GM19455 (cell line): ENCODE measurements at regions not wholly inside any gene's neighbourhood (a gene's known extent, or its start where the extent isn't known, plus 50 kb on each side); places are given as distances from the start of the nearest gene placed in this dataset.
"Not testable (repeated sequence)": the region's sequence is repeated elsewhere in the genome, so short reads cannot be mapped to it uniquely, and the experiment has no call there.

Experiments used
- ATAC-seq: cut with Tn5 transposase; IDR thresholded peaks from one replicate; pipeline ENCODE4 v1.9.1; 2021; ENCODE audit not compliant: unreplicated experiment

GRCh38 chr7:92924800-92925199 lies 88.4 kb upstream of the CDK6 start:
- ATAC-seq = no peak

DNA sequence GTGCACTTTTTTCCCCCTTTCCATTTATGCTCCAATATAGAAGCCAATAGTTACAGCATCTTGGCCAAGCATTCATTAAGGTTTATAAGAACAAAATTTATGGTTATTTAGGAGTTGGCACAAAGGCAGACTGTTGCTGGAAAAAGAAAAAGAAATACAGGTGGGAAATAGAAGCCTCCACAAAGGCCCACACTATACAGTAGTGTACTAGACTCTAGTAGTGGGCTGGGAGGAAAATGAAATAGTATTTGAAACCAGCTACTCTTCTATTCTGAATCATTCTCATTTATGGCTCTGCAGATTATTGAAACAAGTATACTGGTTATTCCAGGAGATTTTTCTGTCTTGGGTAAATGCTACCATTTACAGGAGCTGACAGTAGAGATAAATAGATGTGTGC lies 80.9 kb upstream of the CDK6 start:
- no peak for ATAC-seq

DNA sequence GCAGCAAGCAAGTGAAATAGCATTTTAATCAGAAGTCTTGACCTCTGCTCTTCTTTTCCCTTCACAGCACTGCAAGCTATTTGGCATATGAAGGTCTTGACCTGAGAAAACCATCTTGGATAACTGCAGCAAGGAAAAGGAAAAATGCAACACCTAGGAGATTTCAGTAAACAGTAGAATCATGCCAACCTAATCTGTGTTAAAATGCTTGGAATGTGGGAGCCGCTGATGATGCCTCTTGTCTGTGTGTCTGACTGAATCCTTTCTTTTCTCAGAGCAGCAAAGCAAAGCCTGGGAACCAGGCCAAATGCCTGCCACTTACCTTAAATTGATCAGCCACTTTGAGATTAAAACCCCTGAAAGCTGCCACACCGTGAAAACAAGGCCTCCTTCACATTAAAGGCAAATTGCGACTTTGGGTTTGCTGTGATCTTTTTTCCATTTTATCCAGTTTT lies 80.4 kb upstream of the CDK6 start:
- no peak for ATAC-seq

- no peak for ATAC-seq
These were observed 79.0 kb upstream of the CDK6 start for GRCh38 chr7:92915348-92915747.

- no peak for ATAC-seq
These were observed 78.3 kb upstream of the CDK6 start for GRCh38 chr7:92914645-92915044.

DNA sequence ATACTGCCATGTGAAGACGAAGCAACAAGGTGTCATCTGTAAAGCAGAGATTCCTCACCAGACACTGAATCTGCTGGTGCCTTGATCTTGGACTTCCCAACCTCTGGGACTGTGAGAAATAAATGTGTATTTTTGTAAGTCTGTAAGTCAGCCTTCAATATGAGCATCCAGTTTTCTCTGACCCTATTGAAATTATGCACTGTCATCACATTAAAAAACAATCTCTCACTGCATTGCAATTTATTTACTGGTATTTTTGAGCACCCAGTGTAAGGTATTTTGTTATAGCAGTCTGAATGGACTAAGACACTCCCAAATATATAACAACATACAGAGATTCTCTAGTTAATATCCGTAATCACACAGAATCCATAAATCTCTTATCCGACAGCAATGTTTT lies 77.5 kb upstream of the CDK6 start:
- no peak for ATAC-seq

DNA sequence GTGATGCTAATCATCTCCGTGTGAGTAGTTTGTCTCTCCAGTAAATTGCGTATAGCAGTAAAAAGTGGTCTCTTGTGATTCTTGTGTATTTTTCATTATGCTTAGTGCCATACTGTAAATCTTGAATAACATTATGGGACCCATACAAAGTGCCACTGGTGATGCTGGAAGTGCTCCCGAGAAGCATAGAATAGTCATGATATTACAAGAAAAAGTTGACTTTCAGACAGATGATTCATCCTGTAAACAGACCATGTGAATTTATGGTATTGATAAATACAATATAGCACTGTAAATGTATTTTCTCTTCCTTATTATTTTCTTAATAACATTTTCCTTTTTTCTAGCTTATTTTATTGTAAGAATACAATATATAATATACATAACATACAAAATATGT lies 74.6 kb upstream of the CDK6 start:
- ATAC-seq = no peak

- ATAC-seq = no peak
These were observed 73.5 kb upstream of the CDK6 start for GRCh38 chr7:92909686-92910475.

DNA sequence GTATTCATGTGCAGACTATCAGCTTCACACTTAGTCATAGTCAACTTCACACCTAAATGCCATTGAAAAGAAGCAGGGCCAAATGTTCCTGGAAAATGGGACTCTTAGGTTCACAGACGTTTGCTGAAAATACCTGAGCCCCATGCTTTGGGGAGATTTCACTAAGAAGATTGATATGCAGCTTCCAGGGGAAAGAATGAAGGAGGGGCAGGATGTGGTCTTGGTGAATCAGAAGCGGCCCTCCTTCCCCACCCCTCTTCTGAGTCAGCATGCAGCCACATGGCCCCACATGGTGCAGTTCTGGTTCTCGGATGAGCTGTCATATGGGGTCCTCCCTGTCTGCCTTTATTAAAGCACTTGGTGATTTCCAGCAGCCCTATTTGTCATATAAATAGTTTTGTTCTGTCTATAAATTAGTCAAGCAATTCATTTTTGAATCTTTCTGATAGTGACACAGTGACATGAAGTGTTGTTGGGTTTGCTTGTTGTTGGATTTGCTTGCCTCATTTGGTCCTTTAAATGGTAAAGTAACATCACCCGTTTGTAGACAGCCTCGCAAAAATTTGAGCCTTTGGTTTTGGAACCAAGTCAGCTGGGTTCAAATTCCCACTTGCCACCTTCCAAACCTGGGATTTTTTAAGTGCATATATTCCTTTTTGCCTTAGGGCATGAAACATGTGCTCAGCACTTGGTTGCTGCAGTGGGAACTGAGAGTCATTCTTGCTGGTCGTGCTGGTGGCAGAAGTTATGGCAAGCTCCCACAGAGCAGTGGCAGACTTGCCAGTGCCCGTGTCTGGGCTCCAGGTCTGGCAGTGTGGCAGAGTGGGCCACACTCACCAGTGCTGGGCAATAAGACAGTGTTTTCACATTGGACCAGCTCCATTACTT lies 68.1 kb upstream of the CDK6 start:
- peak; percentile 99 for ATAC-seq

DNA sequence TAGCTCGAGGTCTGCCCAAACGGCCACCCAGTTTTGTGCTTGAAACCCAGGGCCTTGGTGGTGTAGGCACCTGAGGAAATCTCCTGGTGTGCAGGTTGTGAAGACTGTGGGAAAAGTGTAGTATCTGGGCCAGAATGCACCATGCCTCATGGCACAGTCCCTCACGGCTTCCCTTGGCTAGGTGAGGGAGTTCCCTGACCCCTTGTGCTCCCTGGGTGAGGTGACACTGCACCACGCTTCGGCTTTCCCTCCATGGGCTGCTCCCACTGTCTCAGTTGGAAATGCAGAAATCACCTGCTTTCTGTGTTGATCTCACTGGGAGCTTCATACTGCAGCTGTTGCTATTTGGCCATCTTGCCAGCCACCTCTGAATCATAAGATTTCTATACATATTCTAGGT lies 62.4 kb upstream of the CDK6 start:
- no peak for ATAC-seq

DNA sequence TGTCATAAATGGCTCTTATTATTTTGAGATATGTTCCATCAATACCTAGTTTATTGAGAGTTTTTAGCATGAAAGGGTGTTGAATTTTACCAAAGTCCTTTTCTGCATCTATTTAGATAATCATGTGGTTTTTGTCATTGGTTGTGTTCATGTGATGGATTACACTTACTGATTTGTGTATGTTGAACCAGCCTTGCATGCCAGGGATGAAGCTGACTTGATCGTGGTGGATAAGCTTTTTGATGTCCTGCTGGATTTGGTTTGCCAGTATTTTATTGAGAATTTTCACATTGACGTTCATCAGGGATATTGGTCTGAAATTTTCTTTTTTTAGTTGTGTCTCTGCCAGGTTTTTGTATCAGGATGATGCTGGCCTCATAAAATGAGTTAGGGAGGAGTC lies 58.5 kb upstream of the CDK6 start:
- ATAC-seq = not testable (repeated sequence)

GRCh38 chr7:92889081-92889480 lies 52.7 kb upstream of the CDK6 start:
- no peak for ATAC-seq
